ENCODE measurements at regions not wholly inside any gene's neighbourhood (a gene's known extent, or its start where the extent isn't known, plus 50 kb on each side); places are given as distances from the start of the nearest gene placed in this dataset.

- DNase-seq (ENCODE audit: low read depth) = no peak
Observed at GRCh38 chr6:111987295-111987694, 66.6 kb upstream of the CCN6 start.

DNA sequence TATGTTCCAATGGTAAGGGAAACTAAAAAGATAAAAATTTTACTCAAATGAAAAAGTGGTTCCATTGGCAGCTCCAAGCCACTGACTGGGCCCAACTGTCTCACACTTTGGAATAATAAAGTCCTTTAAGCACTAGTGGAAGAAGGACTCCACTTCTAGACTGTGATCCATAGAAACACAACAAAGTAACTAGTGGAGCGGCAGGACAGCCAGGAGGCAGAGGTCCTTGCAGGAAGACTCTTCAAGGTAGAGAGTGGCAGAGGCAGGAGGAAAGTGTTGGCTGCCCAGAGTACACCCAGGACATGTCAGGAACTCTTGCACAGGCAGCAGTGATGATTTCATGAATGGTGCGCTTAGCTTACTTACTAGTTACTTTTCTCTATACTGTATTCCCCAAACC lies 65.0 kb upstream of the CCN6 start:
- DNase-seq (ENCODE audit: low read depth) = no peak

- DNase-seq (ENCODE audit: low read depth) = no peak
Observed at GRCh38 chr6:111989743-111990142, 64.2 kb upstream of the CCN6 start.

GRCh38 chr6:111990214-111990613 lies 63.7 kb upstream of the CCN6 start:
- no peak for DNase-seq (ENCODE audit: low read depth)

GRCh38 chr6:111992851-111993250 lies 61.1 kb upstream of the CCN6 start:
- no peak for DNase-seq (ENCODE audit: low read depth)

DNA sequence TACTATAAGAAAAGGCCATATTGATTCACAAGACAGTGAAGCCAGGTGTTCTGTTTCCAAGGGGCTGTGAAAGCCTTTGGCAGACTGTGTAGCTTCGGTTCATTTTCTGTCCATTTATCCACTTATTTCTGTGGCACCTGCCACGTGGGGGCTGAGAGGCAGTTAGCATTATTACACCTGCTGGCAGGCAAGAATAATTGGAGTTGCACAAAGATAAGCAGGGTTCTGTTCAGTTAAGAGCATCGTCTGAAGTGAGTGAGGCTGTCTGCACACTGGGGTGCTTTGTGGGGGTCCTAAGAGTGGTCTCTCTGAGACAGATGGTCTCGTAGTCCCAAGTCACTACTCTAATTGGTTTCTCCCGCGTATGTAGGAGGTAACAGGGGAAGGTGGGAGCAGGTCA lies 60.6 kb upstream of the CCN6 start:
- DNase-seq (ENCODE audit: low read depth) = no peak

DNA sequence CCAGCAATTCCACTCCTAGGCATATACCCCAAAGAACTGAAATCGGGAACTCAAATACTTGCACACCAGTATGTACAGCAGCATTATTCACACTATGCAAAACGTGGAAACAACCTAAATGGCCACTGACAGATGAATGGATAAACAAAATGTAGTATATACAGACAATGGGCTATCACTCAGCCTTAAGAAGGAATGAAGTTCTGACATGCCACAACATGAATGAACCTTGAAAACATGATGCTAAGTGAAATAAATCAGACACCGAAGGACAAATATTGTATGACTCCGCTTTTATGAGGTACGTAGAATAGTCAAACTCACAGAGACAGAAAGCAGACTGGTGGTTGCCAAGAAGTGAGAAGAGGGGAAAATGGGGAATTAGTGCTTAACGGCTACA lies 59.1 kb upstream of the CCN6 start:
- no peak for DNase-seq (ENCODE audit: low read depth)

- no peak for DNase-seq (ENCODE audit: low read depth)
Observed at GRCh38 chr6:111995404-111995803, 58.5 kb upstream of the CCN6 start.

GRCh38 chr6:111996144-111996865 lies 57.6 kb upstream of the CCN6 start:
- DNase-seq (ENCODE audit: low read depth) = no peak

DNA sequence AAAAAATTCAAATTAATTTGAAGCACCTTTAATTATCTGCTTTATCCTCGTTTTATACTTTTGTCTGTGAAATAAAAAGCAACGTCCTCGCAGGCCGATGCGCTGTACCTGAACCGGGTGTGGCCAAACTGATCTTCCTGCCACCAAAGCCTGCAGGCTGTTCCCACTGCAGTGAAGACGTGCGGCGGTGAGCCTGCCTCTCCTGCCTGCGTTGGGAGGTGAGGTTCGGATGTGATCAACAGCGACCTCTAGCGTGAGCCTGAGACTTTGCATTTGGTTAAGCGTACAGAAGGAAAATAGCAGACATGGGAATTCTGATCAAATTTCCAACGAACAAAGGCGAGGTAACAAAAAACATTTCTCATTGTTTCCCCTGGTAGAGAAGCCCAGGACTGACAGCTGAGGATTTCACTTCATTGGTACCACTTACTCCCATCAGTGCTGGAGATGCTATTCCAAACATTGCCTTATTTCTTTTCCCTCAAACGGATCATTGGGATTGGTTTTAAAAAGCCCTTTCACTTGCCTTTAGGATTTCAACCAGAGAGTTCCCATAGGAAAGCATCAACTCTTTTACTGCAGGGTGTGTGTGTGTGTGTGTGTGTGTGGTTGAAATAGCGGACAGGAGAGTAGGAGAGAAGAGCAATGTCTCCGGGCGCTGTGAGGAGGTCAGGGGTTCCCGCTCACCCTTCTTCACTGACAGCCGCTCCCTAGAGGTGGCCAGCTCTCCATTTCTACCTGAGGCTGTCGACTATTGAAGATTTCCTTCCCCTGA lies 56.6 kb upstream of the CCN6 start:
- no peak for DNase-seq (ENCODE audit: low read depth)

DNA sequence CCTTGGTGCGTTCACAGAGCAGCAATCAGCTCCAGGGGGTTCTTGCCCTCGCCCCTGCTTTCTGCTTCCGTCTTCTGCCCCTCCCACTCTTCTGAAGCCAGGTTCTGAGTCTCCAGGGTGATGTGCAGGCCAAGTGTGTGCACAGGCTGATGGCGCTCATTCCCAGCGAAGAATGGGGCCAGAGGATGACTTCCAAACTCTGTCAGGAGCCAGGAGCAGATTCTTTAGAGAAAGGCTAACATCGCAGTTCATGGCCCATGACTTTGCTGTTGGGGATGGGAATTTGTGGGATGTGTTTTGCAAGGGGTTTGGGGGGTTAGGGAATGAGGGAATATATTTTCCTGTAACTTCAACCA lies 56.1 kb upstream of the CCN6 start:
- DNase-seq (ENCODE audit: low read depth) = no peak

- DNase-seq (ENCODE audit: low read depth) = no peak
Observed at GRCh38 chr6:112002307-112002706, 51.6 kb upstream of the CCN6 start.
